ENCODE measurements at regions not wholly inside any gene's neighbourhood (a gene's known extent, or its start where the extent isn't known, plus 50 kb on each side); places are given as distances from the start of the nearest gene placed in this dataset.

- DNase-seq = no peak
- Mint-ChIP-seq H3K27ac (ENCODE audit: unreplicated experiment) (no peak overlapping the region), H3K27me3 (ENCODE audit: insufficient read depth, unreplicated experiment) (no peaks in the 10 kb centered on the region), H3K4me1 (ENCODE audit: low read depth, unreplicated experiment) (no peaks in the 10 kb centered on the region), H3K36me3 (ENCODE audit: insufficient read depth, unreplicated experiment) (no peaks in the 10 kb centered on the region), H3K4me3 (ENCODE audit: unreplicated experiment) (no peak overlapping the region), H3K9me3 (ENCODE audit: unreplicated experiment) (peaks cover 9% of the 10 kb centered on the region)
- Histone ChIP-seq H3K4me3 (ENCODE audit: low read depth, low read length) (no peak overlapping the region), H3K9me3 (no peaks in the 10 kb centered on the region), H3K4me1 (peaks cover 7% of the 10 kb centered on the region), H3K27me3 (replicated peaks; ENCODE audit: control insufficient read depth, insufficient read depth, low read length) (no peaks in the 10 kb centered on the region), H3K36me3 (ENCODE audit: control insufficient read depth, insufficient read depth, low read length) (no peaks in the 10 kb centered on the region; the same call in 1 of the 2 replicates)
- BruUV-seq (replicated peaks) = no TSS peak
- TF ChIP-seq CTCF (IDR thresholded peaks at IDR 0.05; ENCODE audit: insufficient read depth in 1 of 2, low read depth in 1 of 2, low read length in 1 of 2, severe bottlenecking in 1 of 2, unreplicated experiment in 1 of 2) = no peak
- POLR2A ChIA-PET = no interaction called here
- intact Hi-C loops (cut with micrococcal nuclease; ENCODE audit: unreplicated experiment) = no loop called here
- CTCF ChIA-PET = no interaction called here
Observed at GRCh38 chr2:134193006-134193405, 60.9 kb upstream of the MGAT5 start.

GRCh38 chr2:134194519-134194918 is 59.4 kb upstream of the MGAT5 start:
- no peak overlapping the region for H3K27ac Mint-ChIP-seq (ENCODE audit: unreplicated experiment)
- Histone ChIP-seq H3K36me3 (ENCODE audit: control insufficient read depth, insufficient read depth, low read length) (no peaks in the 10 kb centered on the region; the same call in 1 of the 2 replicates), H3K9me3 (no peaks in the 10 kb centered on the region), H3K27me3 (replicated peaks; ENCODE audit: control insufficient read depth, insufficient read depth, low read length) (no peaks in the 10 kb centered on the region), H3K4me3 (ENCODE audit: low read depth, low read length) (no peak overlapping the region), H3K4me1 (no peaks in the 10 kb centered on the region)
- no peak overlapping the region for H3K4me3 Mint-ChIP-seq (ENCODE audit: unreplicated experiment)
- H3K27me3 Mint-ChIP-seq (ENCODE audit: insufficient read depth, unreplicated experiment) = no peaks in the 10 kb centered on the region
- peaks cover 9% of the 10 kb centered on the region for H3K9me3 Mint-ChIP-seq (ENCODE audit: unreplicated experiment)
- no peak for DNase-seq
- BruUV-seq (replicated peaks) = no TSS peak
- H3K4me1 Mint-ChIP-seq (ENCODE audit: low read depth, unreplicated experiment) = no peaks in the 10 kb centered on the region
- no peak for TF ChIP-seq CTCF (IDR thresholded peaks at IDR 0.05; ENCODE audit: insufficient read depth in 1 of 2, low read depth in 1 of 2, low read length in 1 of 2, severe bottlenecking in 1 of 2, unreplicated experiment in 1 of 2)
- CTCF ChIA-PET = no interaction called here
- intact Hi-C loops (cut with micrococcal nuclease; ENCODE audit: unreplicated experiment) = no loop called here
- H3K36me3 Mint-ChIP-seq (ENCODE audit: insufficient read depth, unreplicated experiment) = no peaks in the 10 kb centered on the region
- POLR2A ChIA-PET = no interaction called here

- no peaks in the 10 kb centered on the region for H3K36me3 Mint-ChIP-seq (ENCODE audit: insufficient read depth, unreplicated experiment)
- POLR2A ChIA-PET = no interaction called here
Observed at GRCh38 chr2:134195341-134195740, 58.5 kb upstream of the MGAT5 start.

More at GRCh38 chr2:134195341-134195740, 58.5 kb upstream of the MGAT5 start:
- H3K9me3 ChIP-seq = no peaks in the 10 kb centered on the region
- H3K36me3 ChIP-seq (ENCODE audit: control insufficient read depth, insufficient read depth, low read length) = no peaks in the 10 kb centered on the region; the same call in 1 of the 2 replicates
- H3K27me3 ChIP-seq (replicated peaks; ENCODE audit: control insufficient read depth, insufficient read depth, low read length) = no peaks in the 10 kb centered on the region
- no peak overlapping the region for H3K27ac Mint-ChIP-seq (ENCODE audit: unreplicated experiment)
- peaks cover 9% of the 10 kb centered on the region for H3K9me3 Mint-ChIP-seq (ENCODE audit: unreplicated experiment)
- intact Hi-C loops (cut with micrococcal nuclease; ENCODE audit: unreplicated experiment) = no loop called here
- DNase-seq = no peak
- no peaks in the 10 kb centered on the region for H3K27me3 Mint-ChIP-seq (ENCODE audit: insufficient read depth, unreplicated experiment)
- H3K4me3 Mint-ChIP-seq (ENCODE audit: unreplicated experiment) = no peak overlapping the region
- H3K4me1 ChIP-seq = no peaks in the 10 kb centered on the region
- no peak for TF ChIP-seq CTCF (IDR thresholded peaks at IDR 0.05; ENCODE audit: insufficient read depth in 1 of 2, low read depth in 1 of 2, low read length in 1 of 2, severe bottlenecking in 1 of 2, unreplicated experiment in 1 of 2)
- BruUV-seq (replicated peaks) = no TSS peak
- CTCF ChIA-PET = no interaction called here
- H3K4me1 Mint-ChIP-seq (ENCODE audit: low read depth, unreplicated experiment) = no peaks in the 10 kb centered on the region
- no peak overlapping the region for H3K4me3 ChIP-seq (ENCODE audit: low read depth, low read length)
